Spleen (tissue), 11 donors: ENCODE measurements at regions not wholly inside any gene's neighbourhood (a gene's known extent, or its start where the extent isn't known, plus 50 kb on each side); places are given as distances from the start of the nearest gene placed in this dataset.

Source experiments
- DNase-seq: peaks from one replicate; pipeline ENCODE4 v3.0.0-alpha.2; 2020
- H3K27ac ChIP-seq, 8 donors: fragments of 200-600 bp; sonication (generic) in 7 of 8; 1 replicate in 4 of 8; 2 replicates in 4 of 8; pipeline versions ENCODE4 v1.5.0 to v1.8.0; 2016 to 2021; ENCODE audit warnings: inconsistent platforms in 4 of 8, mild to moderate bottlenecking in 4 of 8, moderate library complexity in 1 of 8
- H3K27me3 ChIP-seq, 7 donors: fragments of 200-600 bp; sonication (generic) in 6 of 7; replicated peaks in 1 of 7; 1 replicate in 4 of 7; 2 replicates in 3 of 7; pipeline versions ENCODE4 v1.5.0 to v1.8.0; 2016 to 2021; ENCODE audit warnings: inconsistent platforms in 3 of 7, mild to moderate bottlenecking in 1 of 7
- H3K36me3 ChIP-seq, 6 donors: fragments of 200-600 bp; sonication (generic) in 5 of 6; 1 replicate in 4 of 6; 2 replicates in 2 of 6; pipeline versions ENCODE4 v1.5.0 to v1.8.0; 2016 to 2021; ENCODE audit warnings: inconsistent platforms in 2 of 6
- H3K4me1 ChIP-seq, 6 donors: fragments of 200-600 bp; sonication (generic) in 5 of 6; 1 replicate in 3 of 6; 2 replicates in 3 of 6; pipeline versions ENCODE4 v1.5.0 to v1.8.0; 2016 to 2021; ENCODE audit warnings: inconsistent platforms in 3 of 6
- H3K4me3 ChIP-seq, 8 donors: fragments of 200-600 bp; sonication (generic) in 7 of 8; 1 replicate in 4 of 8; 2 replicates in 4 of 8; pipeline versions ENCODE4 v1.5.0 to v1.8.0; 2016 to 2021; ENCODE audit warnings: inconsistent platforms in 4 of 8, mild to moderate bottlenecking in 4 of 8, moderate library complexity in 2 of 8
- H3K9me3 ChIP-seq, 8 donors: fragments of 200-600 bp; sonication (generic) in 7 of 8; 1 replicate in 4 of 8; 2 replicates in 4 of 8; pipeline versions ENCODE4 v1.5.0 to v1.8.0; 2016 to 2021; ENCODE audit warnings: inconsistent platforms in 4 of 8
- POLR2A ChIP-seq, 3 donors: fragments of 450-650 bp; IDR thresholded peaks; one replicate each; pipeline ENCODE4 v1.5.1; 2017; ENCODE audit warnings: antibody characterized with exemption in 3 of 3, mild to moderate bottlenecking in 1 of 3
- POLR2AphosphoS5 ChIP-seq, 3 donors: sonication (generic); formaldehyde crosslinking; IDR thresholded peaks; one replicate each; pipeline ENCODE4 v1.5.1; 2017; ENCODE audit warnings: antibody characterized with exemption in 3 of 3
- WGBS, 5 donors: extraction: QIAGEN DNeasy Blood & Tissue Kit in 3 of 5; methylation state at CpG; one replicate each; pipeline versions ENCODE4 v1.1.5 to v1.1.7; 2013 to 2018; 5-methylcytosine and 5-hydroxymethylcytosine counted together
- intact Hi-C: fragments of 100-400 bp; cut with DNase I; formaldehyde crosslinking; loops from one replicate; pipeline ENCODE4 v1.15.0; 2023; ENCODE audit warnings: low total_unique reads
- TF ChIP-seq, protein P1 (sequence below), 11 experiments: fragments of 200-600 bp in 7 of 11; fragments of 450-650 bp in 4 of 11; sonication (generic) in 4 of 11; IDR thresholded peaks in 8 of 11; conservative IDR thresholded peaks in 3 of 11; 1 replicate in 7 of 11; 2 replicates in 4 of 11; pipeline versions ENCODE4 v1.4.0 to v1.8.0; 2016 to 2021; ENCODE audit warnings: antibody characterized with exemption in 11 of 11, inconsistent platforms in 4 of 11, mild to moderate bottlenecking in 1 of 11
- donor health status: healthy with polysubstance abuse.
- donor health status: DM: no; HTN: no; CAD: no; lungs with moderate emphysema.
- donor health status: DM: no; HTN: no; CAD: no.
- donor health status: Bipolar disorder and iron deficiency.
- donor health status: healthy.
- donor health status: DM: no; HTN: no; CAD: no.
- donor health status: DM: yes; HTN: yes; CAD: no.

DNA sequence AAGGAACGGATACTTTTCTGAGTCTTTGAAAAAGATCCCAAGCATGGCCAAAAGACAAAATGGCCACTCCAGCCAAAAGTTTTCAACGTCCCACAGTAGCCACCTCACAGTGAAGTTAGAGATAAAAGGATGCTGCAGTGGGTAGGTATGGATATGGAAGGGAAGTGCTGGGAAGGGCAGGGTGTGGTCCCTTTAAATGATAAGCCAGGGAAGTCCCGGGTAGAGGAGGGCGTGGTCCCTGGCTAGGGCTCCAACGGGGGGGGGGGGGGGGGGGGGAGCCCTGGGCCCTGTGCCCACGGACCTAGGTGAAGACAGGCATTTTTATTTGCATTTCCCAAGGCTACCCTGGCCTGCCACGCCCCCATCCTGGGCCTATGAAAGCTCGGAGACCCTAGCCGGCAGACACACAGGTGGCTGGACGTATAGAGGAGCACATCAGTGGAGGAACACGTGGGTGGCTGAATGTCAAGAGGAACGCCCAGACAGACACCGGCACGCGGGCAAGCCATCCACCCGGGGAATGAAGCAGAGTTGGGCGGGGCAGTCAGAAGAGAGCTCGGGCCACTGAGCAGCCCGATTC, 306.7 kb downstream of the NFIB start:
- TF ChIP-seq POLR2A (IDR thresholded peaks at IDR 0.05), result no peak
- no peak for TF ChIP-seq POLR2AphosphoS5 (IDR thresholded peaks at IDR 0.05)
- TF ChIP-seq, protein P1, sequence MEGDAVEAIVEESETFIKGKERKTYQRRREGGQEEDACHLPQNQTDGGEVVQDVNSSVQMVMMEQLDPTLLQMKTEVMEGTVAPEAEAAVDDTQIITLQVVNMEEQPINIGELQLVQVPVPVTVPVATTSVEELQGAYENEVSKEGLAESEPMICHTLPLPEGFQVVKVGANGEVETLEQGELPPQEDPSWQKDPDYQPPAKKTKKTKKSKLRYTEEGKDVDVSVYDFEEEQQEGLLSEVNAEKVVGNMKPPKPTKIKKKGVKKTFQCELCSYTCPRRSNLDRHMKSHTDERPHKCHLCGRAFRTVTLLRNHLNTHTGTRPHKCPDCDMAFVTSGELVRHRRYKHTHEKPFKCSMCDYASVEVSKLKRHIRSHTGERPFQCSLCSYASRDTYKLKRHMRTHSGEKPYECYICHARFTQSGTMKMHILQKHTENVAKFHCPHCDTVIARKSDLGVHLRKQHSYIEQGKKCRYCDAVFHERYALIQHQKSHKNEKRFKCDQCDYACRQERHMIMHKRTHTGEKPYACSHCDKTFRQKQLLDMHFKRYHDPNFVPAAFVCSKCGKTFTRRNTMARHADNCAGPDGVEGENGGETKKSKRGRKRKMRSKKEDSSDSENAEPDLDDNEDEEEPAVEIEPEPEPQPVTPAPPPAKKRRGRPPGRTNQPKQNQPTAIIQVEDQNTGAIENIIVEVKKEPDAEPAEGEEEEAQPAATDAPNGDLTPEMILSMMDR (IDR thresholded peaks at IDR 0.05 in 8 of 11, conservative IDR thresholded peaks at IDR 0.05 in 3 of 11), result no peak
- no peaks in the 10 kb centered on the region for H3K27me3 ChIP-seq
- no peak for DNase-seq
- WGBS, 5 donors, result 76 to 85% (median 81%) methylated on average over 18 to 19 of the region's 19 CpGs
- no peak overlapping the region for H3K4me3 ChIP-seq
- intact Hi-C loops, result no loop called here
- H3K36me3 ChIP-seq, result no peaks in the 10 kb centered on the region
- peaks cover 0 to 14% (median 0%) of the 10 kb centered on the region in 8 donors for H3K9me3 ChIP-seq
- H3K4me1 ChIP-seq, result no peaks in the 10 kb centered on the region
- no peak overlapping the region for H3K27ac ChIP-seq

DNA sequence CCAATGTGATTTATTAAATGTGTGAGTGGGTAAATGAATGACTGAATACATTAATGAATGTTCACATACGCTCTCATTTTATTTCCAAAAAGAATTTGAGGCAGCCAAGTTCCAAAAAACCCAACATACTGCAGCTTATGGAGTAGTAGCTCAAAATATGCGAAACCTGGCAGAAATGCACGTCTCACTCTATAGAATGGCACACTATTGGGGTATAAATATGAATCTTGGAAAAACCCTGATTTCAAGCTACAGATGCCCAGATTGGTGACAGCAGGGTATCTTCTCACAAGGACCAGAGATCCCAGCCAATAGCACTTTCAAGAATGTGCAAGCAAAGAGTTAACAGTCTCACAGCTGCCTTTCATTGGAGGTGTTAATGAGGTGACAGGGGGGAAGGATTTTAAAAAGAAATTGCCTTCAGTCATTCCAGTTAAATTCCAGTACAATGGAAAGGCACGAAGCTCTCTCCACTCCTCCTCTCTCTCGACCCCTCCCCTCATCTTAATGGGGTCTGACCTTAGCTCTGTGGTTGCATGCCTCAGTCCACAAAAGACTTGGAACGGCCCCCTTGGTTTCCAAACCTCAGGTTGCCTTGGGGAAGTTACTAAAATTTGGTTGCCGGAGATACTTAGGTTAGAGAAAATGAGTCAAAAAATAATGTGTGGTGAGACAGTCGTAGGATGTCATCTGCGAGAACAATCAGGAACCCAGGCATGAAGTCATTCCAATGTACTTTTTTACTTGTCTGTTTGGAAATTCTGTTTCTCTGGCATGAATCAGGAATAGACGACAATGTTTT, 307.4 kb downstream of the NFIB start:
- intact Hi-C loops, result no loop called here
- H3K36me3 ChIP-seq, result no peaks in the 10 kb centered on the region
- no peak for DNase-seq
- WGBS, 5 donors, result 69 to 81% (median 76%) methylated on average over 10 of the region's 10 CpGs
- no peak for TF ChIP-seq POLR2AphosphoS5 (IDR thresholded peaks at IDR 0.05)
- H3K9me3 ChIP-seq, result peaks cover 0 to 15% (median 0%) of the 10 kb centered on the region in 8 donors
- no peaks in the 10 kb centered on the region for H3K4me1 ChIP-seq
- no peak overlapping the region for H3K4me3 ChIP-seq
- H3K27me3 ChIP-seq, result no peaks in the 10 kb centered on the region
- H3K27ac ChIP-seq, result no peak overlapping the region

DNA sequence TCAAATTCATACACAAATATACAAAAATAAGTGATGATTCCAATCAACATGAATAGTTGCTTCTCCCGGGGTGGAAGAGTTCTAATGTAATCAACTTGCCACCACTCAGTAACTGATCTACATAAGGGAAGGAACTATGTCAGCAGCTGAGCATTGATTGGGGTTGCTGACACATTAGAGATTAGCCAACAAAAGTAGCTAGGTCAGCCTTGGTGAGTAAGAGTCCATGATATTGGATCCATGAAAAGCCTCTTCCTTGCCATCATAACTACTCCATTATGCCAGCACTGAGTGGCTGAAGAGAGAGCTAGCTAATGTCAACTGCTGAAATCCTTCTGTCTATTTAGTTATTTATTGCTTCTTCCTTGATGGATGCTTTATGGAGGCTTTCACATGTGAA, 309.8 kb downstream of the NFIB start:
- H3K27ac ChIP-seq, result no peak overlapping the region
- intact Hi-C loops, result no loop called here
- TF ChIP-seq POLR2AphosphoS5 (IDR thresholded peaks at IDR 0.05), result no peak
- TF ChIP-seq POLR2A (IDR thresholded peaks at IDR 0.05), result no peak
- TF ChIP-seq, protein P1 (IDR thresholded peaks at IDR 0.05 in 8 of 11, conservative IDR thresholded peaks at IDR 0.05 in 3 of 11), result no peak
- no peaks in the 10 kb centered on the region for H3K36me3 ChIP-seq
- 82 to 95% (median 90%) methylated on average over 1 of the region's 1 CpG for WGBS, 5 donors
- no peaks in the 10 kb centered on the region for H3K27me3 ChIP-seq
- no peak overlapping the region for H3K4me3 ChIP-seq
- H3K4me1 ChIP-seq, result no peaks in the 10 kb centered on the region
- no peak for DNase-seq
- H3K9me3 ChIP-seq, result peaks cover 0 to 20% (median 8%) of the 10 kb centered on the region in 8 donors

DNA sequence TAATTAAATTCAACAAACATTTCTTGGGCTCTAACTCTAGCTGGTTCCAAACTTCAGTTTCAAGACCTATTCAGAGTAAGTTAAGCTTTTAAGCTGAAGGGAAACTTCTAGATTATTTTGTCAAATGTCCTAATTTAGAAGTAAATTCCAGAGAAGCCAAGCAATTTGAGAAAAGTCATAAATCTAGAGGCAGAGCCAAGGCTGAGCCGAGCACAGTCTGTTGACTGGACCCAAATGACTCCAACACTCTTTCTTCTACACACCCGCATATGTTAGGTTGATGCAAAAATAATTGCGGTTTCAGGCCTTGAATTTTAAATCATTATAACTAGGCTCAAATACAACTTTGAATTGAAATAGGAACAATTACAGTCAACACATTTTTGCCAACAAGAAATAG, 319.7 kb downstream of the NFIB start:
- Histone ChIP-seq H3K4me3 (no peak overlapping the region), H3K4me1 (no peaks in the 10 kb centered on the region), H3K9me3 (peaks cover 0 to 3% (median 2%) of the 10 kb centered on the region in 8 donors), H3K27ac (no peak overlapping the region), H3K36me3 (no peaks in the 10 kb centered on the region), H3K27me3 (no peaks in the 10 kb centered on the region)
- TF ChIP-seq POLR2AphosphoS5 (IDR thresholded peaks at IDR 0.05), result no peak
- TF ChIP-seq POLR2A (IDR thresholded peaks at IDR 0.05), result no peak
- TF ChIP-seq, protein P1 (IDR thresholded peaks at IDR 0.05 in 8 of 11, conservative IDR thresholded peaks at IDR 0.05 in 3 of 11), result no peak
- intact Hi-C loops, result no loop called here
- WGBS, 5 donors, result 83 to 89% (median 88%) methylated on average over 3 of the region's 3 CpGs
- DNase-seq, result no peak
